HG03457 (cell line): ENCODE measurements at regions not wholly inside any gene's neighbourhood (a gene's known extent, or its start where the extent isn't known, plus 50 kb on each side); places are given as distances from the start of the nearest gene placed in this dataset.
"Not testable (repeated sequence)": the region's sequence is repeated elsewhere in the genome, so short reads cannot be mapped to it uniquely, and the experiment has no call there.

ENCODE experiments used
- ATAC-seq: cut with Tn5 transposase; IDR thresholded peaks from one replicate; pipeline ENCODE4 v1.9.1; 2021; ENCODE audit warnings: moderate number of reproducible peaks; ENCODE audit not compliant: unreplicated experiment

DNA sequence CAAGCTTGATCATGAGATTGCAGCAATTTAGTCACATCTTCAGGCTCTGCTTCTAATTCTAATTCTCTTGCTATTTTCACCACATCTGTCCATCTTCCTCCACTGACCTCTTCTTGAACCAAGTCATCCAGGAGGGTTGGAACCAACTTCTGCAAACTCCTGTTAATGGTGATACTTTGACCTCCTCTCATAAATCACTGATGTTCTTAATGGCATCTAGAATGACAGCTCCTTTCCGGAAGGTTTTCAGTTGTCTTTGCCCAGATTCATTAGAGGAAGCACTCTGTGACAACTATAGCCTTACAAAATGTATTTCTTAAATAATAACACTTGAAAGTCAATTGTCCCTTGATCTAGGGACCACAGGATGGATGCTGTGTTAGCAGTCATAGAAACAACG is 136.2 kb downstream of the IGLL1 start:
- not testable (repeated sequence) for ATAC-seq

DNA sequence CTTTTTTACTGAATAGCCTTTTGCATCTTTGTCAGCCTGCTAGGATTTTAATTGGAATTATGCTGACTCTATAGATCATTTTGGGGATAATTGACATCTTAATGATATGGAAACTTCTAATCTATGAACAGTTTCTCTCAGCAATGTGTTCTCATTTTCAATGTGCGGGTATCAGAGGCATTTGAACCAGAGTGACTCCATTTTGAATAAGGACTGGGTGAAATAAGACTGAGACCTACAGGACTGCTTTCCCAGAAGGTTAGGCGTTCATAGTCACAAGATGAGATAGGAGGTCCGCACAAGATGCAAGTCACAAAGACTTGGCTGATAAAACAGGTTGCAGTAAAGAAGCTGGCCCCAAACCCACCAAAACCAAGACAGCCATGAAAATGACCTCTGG is 140.5 kb downstream of the IGLL1 start:
- ATAC-seq, result not testable (repeated sequence)

DNA sequence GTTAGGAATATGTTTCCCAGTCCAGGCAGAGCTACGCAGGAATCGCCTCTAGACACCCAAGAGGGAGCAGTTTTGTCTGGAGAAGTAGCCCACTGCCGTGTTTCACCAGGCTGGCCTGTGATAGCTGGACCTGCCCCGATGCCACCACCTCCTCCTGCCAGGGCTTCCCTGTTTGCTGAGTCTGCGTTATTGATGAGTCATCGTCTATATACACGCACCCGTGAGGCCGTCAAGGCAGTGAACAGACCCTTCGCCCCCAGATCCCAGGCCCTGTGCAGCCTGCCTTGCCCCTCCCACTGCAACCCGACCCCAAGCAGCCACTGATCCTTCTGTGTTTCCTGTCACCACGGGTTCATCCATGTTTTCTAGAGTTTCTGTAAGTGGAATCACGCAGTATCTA is 141.9 kb downstream of the IGLL1 start:
- ATAC-seq, result no peak

DNA sequence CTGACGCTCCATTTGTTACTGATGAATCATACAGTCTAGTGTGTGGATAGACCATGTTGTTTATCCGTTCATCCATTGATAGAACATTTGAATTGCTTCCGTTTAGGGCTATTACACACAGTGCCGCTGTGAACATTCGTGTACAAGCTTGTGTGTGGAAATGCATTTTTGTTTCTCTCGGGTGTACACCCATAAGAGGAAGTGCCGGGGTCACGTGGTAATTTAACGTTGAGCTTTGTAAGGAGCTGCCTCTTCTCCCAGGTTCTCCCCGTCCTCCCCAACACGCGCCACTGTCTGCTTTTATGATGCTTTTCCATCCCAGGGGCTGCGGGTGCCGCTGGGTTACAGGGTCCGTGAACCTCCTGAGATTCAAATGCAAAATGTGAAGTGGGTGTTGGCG is 142.3 kb downstream of the IGLL1 start:
- ATAC-seq, result no peak

GRCh38 chr22:23437107-23437395 is 143.0 kb downstream of the IGLL1 start:
- not testable (repeated sequence) for ATAC-seq

DNA sequence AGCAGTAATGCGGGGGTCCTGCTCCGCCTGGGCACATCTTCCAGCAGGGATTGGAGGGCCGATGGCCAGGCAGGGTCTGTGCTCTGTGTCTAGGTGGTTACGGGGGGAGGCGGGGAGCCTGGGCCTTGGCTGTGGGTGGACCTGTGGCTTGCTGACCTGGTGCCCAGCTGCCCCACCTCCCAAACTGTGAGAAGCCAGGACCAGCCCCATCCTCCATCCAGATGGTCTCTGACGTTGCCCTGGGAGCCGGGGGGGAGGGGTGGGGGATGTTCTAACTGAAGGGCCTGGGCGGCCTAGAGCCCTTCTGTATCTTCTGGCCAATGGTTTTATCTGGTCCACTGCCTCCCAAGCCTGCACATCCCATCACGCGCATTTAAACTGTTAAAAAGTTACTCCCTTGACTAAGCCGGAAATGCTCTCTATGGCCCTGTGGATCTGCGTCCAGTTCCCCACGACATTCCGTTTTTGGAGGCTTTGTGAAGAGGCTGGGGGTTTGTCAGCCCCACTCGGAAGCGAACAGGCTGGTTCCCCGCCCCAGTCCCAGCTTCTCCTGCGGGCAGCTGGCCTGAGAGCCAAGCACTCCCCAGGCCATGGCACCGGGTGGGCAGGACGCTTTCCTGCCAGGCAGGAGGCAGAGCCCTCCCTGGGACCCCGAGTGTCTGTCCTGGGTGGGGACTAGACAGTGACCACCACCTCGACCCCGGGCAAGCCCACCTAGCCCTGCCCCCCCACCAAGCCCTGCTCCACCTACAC is 143.6 kb downstream of the IGLL1 start:
- not testable (repeated sequence) for ATAC-seq

DNA sequence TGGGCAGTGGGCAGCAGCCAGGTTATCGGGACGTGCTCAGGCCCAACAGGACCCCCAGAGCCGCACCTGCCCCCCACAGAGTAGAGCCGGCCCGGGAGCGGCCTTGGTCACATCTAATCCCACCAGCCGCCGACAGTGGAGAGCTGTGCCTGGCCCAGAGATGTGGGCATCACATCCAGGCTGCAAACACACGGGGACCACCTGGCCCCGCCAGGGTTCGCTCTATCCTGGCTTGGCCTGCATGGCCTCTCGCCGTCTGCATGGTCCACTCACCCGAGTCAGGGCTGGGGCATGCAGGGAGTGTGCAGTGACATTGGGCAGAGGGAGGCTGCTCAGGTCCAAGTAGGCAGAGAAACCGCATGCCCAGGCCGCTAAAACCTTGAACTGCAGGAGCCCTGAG is 144.9 kb downstream of the IGLL1 start:
- not testable (repeated sequence) for ATAC-seq

DNA sequence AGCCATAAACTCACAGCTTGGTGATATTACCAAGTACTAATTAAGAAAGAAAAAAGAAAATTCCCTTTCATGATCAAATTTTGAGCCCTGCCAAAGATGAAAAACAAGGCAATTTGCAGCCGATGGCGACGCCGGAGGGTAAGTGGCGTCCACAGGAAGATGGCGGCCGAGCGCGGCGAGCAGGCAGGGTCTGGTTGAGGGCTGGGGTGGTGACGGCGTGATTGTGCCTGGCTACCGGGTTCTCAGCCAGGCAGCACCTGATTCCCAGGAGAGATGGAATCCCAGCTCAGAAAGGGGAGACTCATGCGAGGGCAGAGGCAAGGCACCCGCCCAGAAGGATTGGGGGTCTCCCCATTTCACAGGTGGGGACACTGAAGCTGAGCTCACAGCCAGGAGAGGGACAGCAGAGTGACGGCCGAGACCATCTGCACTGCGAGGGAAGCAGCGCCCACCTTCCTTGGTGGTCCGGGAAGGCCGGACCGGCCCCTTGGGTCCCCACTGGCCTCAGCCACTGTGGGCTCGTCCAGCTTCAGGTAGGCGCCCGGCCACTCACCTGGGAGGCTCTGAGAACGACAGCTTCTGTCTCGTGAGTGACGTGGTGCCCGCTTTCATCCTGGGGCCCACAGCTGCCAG is 145.8 kb downstream of the IGLL1 start:
- not testable (repeated sequence) for ATAC-seq

- ATAC-seq, result not testable (repeated sequence)
Measured at GRCh38 chr22:23433127-23434005, 146.7 kb downstream of the IGLL1 start.

DNA sequence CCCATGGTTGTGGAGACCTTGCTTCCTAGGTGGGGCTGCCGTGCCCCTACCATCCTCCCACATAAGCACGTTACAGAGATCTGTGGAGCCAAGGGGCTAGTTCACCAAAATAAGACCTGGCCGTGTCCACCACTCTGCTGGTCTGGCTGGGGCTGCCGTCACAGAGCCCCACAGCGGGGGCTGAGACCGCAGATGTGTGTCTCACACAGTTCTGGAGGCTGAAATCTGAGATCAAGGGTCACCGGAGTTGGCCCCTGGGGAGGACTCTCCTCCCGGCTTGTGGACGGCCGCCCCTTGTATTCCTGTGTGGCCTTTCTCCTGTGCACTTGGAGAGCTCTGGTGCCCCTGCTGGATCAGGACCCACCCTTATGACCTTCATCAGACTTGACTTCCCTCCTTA is 147.4 kb downstream of the IGLL1 start:
- ATAC-seq, result not testable (repeated sequence)

- ATAC-seq, result no peak
Measured at GRCh38 chr22:23431337-23432072, 148.6 kb downstream of the IGLL1 start.

DNA sequence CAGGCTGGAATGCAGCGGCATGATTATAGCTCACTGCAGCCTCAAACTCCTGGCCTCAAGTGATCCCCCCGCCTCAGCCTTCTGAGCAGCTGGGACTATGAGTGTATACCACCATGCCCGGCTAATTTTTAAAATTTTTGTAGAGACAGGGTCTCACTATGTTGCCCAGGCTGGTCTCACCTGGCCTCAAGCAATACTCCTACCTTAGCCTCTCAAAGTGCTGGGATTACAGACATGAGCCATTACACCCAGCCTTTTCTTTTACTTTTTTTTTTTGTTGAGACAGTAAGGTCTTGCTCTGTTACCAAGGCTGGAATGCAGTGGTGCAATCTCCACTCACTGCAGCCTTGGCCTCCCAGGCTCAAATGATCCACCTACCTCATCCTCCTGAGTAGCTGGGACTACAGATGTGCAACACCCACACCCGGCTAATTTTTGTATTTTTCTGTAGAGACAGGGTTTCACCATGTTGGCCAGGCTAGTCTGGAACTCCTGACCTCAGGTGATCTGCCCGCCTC is 155.5 kb downstream of the IGLL1 start:
- ATAC-seq, result not testable (repeated sequence)

GRCh38 chr22:23424031-23424430 is 156.1 kb downstream of the IGLL1 start:
- ATAC-seq, result no peak

- ATAC-seq, result not testable (repeated sequence)
Measured at GRCh38 chr22:23422281-23422680, 157.8 kb downstream of the IGLL1 start.

GRCh38 chr22:23421300-23421699 is 158.8 kb downstream of the IGLL1 start:
- ATAC-seq, result not testable (repeated sequence)

DNA sequence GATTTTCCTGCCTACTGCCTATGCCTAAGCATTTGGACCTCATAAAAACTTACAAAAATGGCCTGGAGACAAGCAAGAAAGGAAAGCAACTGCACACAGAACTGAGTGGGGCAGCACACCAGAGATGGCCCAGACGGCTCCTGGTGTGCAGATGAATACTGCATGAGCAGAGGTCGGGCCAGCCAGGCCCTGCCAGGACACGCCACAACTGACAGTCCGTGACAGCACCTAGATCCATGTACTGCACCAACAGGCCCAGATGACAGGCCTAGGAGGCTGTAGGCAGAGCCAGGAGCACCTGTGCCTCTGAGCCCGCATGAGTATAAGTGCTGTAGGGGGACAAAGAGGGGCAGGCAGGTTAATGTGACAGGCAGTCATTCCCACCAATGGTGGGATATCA is 160.2 kb downstream of the IGLL1 start:
- no peak for ATAC-seq

GRCh38 chr22:23419171-23419570 is 160.9 kb downstream of the IGLL1 start:
- ATAC-seq, result no peak

GRCh38 chr22:23418159-23418788 is 161.8 kb downstream of the IGLL1 start:
- no peak for ATAC-seq

- not testable (repeated sequence) for ATAC-seq
Measured at GRCh38 chr22:23417327-23417726, 162.8 kb downstream of the IGLL1 start.

DNA sequence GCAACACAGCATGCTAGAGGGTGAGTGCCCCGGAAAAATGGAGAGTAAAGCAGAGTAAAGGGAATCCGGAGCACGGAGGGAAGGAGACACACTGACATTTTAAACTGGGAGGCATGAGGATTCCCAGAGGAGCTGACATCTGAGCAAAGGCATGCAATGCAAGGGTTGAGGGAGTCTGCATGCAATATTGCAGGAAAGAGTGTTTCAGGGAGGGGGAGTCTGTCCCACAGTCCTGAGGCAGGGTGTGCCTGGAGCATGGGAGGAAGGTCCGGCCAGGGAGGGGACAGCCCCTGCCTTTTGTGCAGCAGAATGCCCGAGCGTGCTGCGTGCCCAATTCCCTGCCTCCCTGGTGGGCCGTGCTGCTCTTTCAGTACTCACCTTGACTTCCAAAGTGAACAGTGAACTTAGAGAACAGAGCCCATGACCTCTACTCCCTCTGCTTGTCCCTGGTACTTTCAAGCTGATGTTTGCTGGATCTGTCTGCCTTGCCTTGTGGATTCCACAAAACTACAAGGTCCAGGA is 163.9 kb downstream of the IGLL1 start:
- not testable (repeated sequence) for ATAC-seq
